ENCODE measurements at regions not wholly inside any gene's neighbourhood (a gene's known extent, or its start where the extent isn't known, plus 50 kb on each side); places are given as distances from the start of the nearest gene placed in this dataset.

GRCh38 chr5:61999371-61999770 is 306.6 kb upstream of the KIF2A start:
- Histone ChIP-seq H2BK12ac (ENCODE audit: low read depth, low read length) (no peak overlapping the region), H3K4ac (replicated peaks; ENCODE audit: insufficient read length, low read depth, low read length) (no peak overlapping the region), H4K20me1 (replicated peaks in 1 of 2; ENCODE audit: control insufficient read depth in 1 of 2, insufficient read depth in 2 of 2, low read length in 2 of 2) (no peaks in the 10 kb centered on the region), H2BK5ac (ENCODE audit: low read depth, low read length) (no peak overlapping the region), H3K23me2 (ENCODE audit: low read depth, low read length) (no peaks in the 10 kb centered on the region), H3K14ac (ENCODE audit: insufficient read length) (no peak overlapping the region), H3K27me3 (replicated peaks in 1 of 4; ENCODE audit: control insufficient read depth in 3 of 4, extremely low read depth in 1 of 4, insufficient read depth in 3 of 4, low read length in 3 of 4) (no peaks in the 10 kb centered on the region), H4K5ac (ENCODE audit: insufficient read length, low read depth, low read length) (no peak overlapping the region), H3K18ac (ENCODE audit: extremely low read depth, low read length) (no peak overlapping the region), H3K4me2 (ENCODE audit: insufficient read depth in 1 of 2, low read depth in 2 of 2, low read length in 2 of 2) (no peak overlapping the region), H3K9ac (replicated peaks in 1 of 4; ENCODE audit: extremely low read depth in 1 of 4, low read depth in 3 of 4, low read length in 3 of 4) (no peak overlapping the region), H3K56ac (replicated peaks; ENCODE audit: insufficient read length, low read depth, low read length) (no peak overlapping the region), H4K8ac (ENCODE audit: extremely low read depth, insufficient read depth, low read length) (no peak overlapping the region), H3K36me3 (ENCODE audit: control insufficient read depth in 2 of 4, insufficient read depth in 4 of 4, low read length in 3 of 4) (no peaks in the 10 kb centered on the region), H2BK20ac (ENCODE audit: low read length) (no peak overlapping the region), H2AK5ac (ENCODE audit: low read depth, low read length) (no peak overlapping the region), H2AFZ (ENCODE audit: low read length) (no peak overlapping the region), H2BK15ac (ENCODE audit: low read length) (no peak overlapping the region), H3K79me1 (ENCODE audit: low read depth, low read length) (no peaks in the 10 kb centered on the region), H3K79me2 (ENCODE audit: control insufficient read depth in 1 of 2, insufficient read depth in 2 of 2, low read length in 2 of 2) (no peaks in the 10 kb centered on the region), H2BK120ac (replicated peaks; ENCODE audit: low read depth, low read length) (no peak overlapping the region), H4K91ac (replicated peaks; ENCODE audit: insufficient read length, low read length) (no peak overlapping the region), H3K4me1 (replicated peaks in 1 of 4; ENCODE audit: control insufficient read depth in 3 of 4, insufficient read depth in 4 of 4, low read length in 3 of 4) (no peaks in the 10 kb centered on the region), H3K9me3 (ENCODE audit: insufficient read depth in 2 of 2, low read depth in 1 of 2, low read length in 1 of 2) (no peaks in the 10 kb centered on the region), H3K23ac (ENCODE audit: insufficient read length) (no peak overlapping the region), H3K27ac (ENCODE audit: low read depth, low read length) (no peak overlapping the region), H3K4me3 (ENCODE audit: extremely low read depth in 1 of 4, insufficient read depth in 2 of 4, low read depth in 3 of 4, low read length in 4 of 4) (no peak overlapping the region)
- TF ChIP-seq CTBP2 (IDR thresholded peaks at IDR 0.05; ENCODE audit: borderline replicate concordance, insufficient read depth, insufficient read length, low read length) (no peak), CEBPB (IDR thresholded peaks at IDR 0.05; ENCODE audit: low read depth, low read length) (no peak), TCF12 (IDR thresholded peaks at IDR 0.05; ENCODE audit: low read depth, low read length) (no peak), RFX5 (IDR thresholded peaks at IDR 0.05; ENCODE audit: borderline replicate concordance, low read depth, low read length) (no peak), E2F6 (IDR thresholded peaks at IDR 0.05) (no peak), RBBP5 (IDR thresholded peaks at IDR 0.05; ENCODE audit: borderline replicate concordance, low read depth, low read length) (no peak), JUN (IDR thresholded peaks at IDR 0.05; ENCODE audit: low read depth, low read length) (no peak), JUND (IDR thresholded peaks at IDR 0.05; ENCODE audit: low read length) (no peak), ATF3 (IDR thresholded peaks at IDR 0.05; ENCODE audit: insufficient read depth, low read depth, low read length) (no peak), ASH2L (IDR thresholded peaks at IDR 0.05; ENCODE audit: low read length) (no peak), KDM5A (IDR thresholded peaks at IDR 0.05; ENCODE audit: low read length) (no peak), NRF1 (IDR thresholded peaks at IDR 0.05; ENCODE audit: low read depth, low read length) (no peak), CBX5 (IDR thresholded peaks at IDR 0.05; ENCODE audit: low read depth, low read length) (no peak), BCL11A (IDR thresholded peaks at IDR 0.05; ENCODE audit: low read depth in 2 of 2, low read length in 2 of 2) (no peak), PHF8 (conservative IDR thresholded peaks at IDR 0.05; ENCODE audit: low read depth, low read length) (no peak)
- POLR2A ChIA-PET (ENCODE audit: partially characterized antibody) = interaction anchor here (1.1 kb wide), 1 partner anchor 404 kb away, joined by 3 read pairs; the partner anchor contains the start of gene DIMT1
- DNase-seq (ENCODE audit: low read depth in 1 of 2, low spot score in 2 of 2) = no peak
- CTCF ChIA-PET (ENCODE audit: partially characterized antibody) = no interaction called here
- no peak for FAIRE-seq
